ENCODE measurements at regions not wholly inside any gene's neighbourhood (a gene's known extent, or its start where the extent isn't known, plus 50 kb on each side); places are given as distances from the start of the nearest gene placed in this dataset.
"Not testable (repeated sequence)": the region's sequence is repeated elsewhere in the genome, so short reads cannot be mapped to it uniquely, and the experiment has no call there.

DNA sequence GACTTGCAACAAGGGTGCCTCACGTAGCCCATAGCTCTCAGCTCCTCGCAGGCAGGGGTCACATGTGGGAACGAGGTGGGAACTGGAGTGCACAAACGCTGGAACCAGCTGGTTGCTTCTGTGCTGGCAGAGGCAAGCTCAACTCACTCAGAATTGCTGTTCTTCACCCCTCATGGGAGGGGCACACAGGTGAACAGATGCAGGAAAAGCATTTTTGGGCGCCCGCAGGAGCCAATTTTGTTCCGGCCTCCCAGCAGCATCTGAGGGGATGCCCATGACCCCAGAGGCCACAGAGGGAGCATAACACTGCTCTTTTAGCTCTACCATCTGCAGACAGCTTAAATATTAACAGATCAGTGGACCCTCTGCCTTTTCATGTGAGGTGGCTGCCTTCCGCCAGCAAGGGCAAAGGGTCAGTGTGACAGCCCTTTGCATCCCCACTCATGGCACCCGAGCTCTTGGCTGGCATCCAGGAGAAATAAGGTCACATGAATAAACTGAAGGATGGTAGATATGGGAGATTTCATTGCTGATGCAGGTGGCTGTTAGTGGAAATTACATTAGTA is 196.2 kb downstream of the SLCO4C1 start:
- no peak overlapping the region for H3K4me3 Mint-ChIP-seq
- intact Hi-C loops (cut with micrococcal nuclease), result no loop called here
- H3K9me3 Mint-ChIP-seq, result peaks cover 4% of the 10 kb centered on the region
- no peak for DNase-seq
- H3K4me1 Mint-ChIP-seq (ENCODE audit: low read depth), result no peaks in the 10 kb centered on the region
- no peak overlapping the region for H3K27ac Mint-ChIP-seq
- H3K36me3 Mint-ChIP-seq, result no peaks in the 10 kb centered on the region
- CTCF ChIA-PET, result no interaction called here
- POLR2A ChIA-PET, result no interaction called here
- no peaks in the 10 kb centered on the region for H3K27me3 Mint-ChIP-seq

DNA sequence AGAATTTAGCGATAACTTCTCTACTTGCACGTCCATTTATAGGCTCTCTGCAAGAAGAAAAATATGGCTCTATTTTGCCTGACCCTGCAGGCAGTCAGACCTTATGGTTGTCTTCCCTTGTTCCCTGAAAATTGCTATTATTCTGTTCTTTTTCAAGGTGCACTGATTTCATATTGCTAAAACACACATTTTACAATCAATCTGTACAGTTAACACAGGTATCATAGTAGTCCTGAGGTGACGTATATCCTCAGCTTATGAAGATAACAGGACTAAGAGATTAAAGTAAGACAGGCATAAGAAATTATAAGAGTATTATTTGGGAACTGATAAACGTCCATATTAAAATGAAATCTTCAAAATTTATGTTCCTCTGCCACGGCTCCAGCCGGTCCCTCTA is 197.0 kb downstream of the SLCO4C1 start:
- H3K9me3 Mint-ChIP-seq; DNase-seq; H3K27ac Mint-ChIP-seq; H3K4me1 Mint-ChIP-seq (ENCODE audit: low read depth); POLR2A ChIA-PET; intact Hi-C loops (cut with micrococcal nuclease); H3K27me3 Mint-ChIP-seq; H3K36me3 Mint-ChIP-seq; CTCF ChIA-PET; H3K4me3 Mint-ChIP-seq: not testable (repeated sequence)

DNA sequence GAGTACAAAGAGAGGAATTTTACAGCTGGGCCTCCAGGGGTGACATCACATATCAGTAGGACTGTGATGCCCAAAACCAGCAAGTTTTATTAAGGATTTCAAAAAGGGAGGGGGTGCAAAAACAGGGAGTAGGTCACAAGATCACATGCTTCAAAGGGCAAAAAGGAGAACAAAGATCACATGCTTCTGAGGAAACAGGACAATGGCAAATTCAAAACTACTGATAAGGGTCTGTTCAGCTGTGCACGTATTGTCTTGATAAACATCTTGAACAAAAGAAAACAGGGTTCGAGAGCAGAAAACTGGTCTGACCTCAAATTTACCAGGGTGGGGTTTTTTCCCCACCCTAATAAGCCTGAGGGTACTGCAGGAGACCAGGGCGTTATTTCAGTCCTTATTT is 197.5 kb downstream of the SLCO4C1 start:
- H3K27me3 Mint-ChIP-seq; H3K27ac Mint-ChIP-seq; H3K4me1 Mint-ChIP-seq (ENCODE audit: low read depth); H3K4me3 Mint-ChIP-seq; intact Hi-C loops (cut with micrococcal nuclease); POLR2A ChIA-PET; H3K9me3 Mint-ChIP-seq; H3K36me3 Mint-ChIP-seq; DNase-seq; CTCF ChIA-PET: not testable (repeated sequence)

DNA sequence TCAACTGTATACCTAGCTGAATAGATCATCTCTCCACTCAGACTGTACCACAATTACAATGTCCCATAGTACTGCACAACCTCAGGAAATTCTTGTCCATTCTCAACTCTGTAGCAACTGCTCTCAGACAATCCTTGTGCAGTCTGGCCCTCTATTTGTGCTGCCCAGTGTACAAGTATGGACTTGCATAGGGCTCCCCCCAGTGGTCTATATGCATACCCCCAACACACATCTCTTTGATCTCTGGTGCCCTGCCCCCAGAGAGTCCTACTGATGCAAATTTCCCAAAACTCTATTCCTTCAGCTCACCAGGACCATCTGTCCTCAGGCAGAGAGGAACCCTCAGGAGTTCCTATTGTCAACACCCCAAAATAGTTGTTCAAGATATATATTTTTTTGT is 205.3 kb downstream of the SLCO4C1 start:
- peaks cover 1% of the 10 kb centered on the region for H3K9me3 Mint-ChIP-seq
- no peak for DNase-seq
- H3K36me3 Mint-ChIP-seq, result no peaks in the 10 kb centered on the region
- no peaks in the 10 kb centered on the region for H3K4me1 Mint-ChIP-seq (ENCODE audit: low read depth)
- CTCF ChIA-PET, result interaction anchor here (0.7 kb wide), 1 partner anchor 30 kb away, joined by 3 read pairs; no protein-coding TSS in a partner anchor
- no peak overlapping the region for H3K27ac Mint-ChIP-seq
- H3K4me3 Mint-ChIP-seq, result no peak overlapping the region
- POLR2A ChIA-PET, result no interaction called here
- intact Hi-C loops (cut with micrococcal nuclease), result no loop called here
- H3K27me3 Mint-ChIP-seq, result no peaks in the 10 kb centered on the region

DNA sequence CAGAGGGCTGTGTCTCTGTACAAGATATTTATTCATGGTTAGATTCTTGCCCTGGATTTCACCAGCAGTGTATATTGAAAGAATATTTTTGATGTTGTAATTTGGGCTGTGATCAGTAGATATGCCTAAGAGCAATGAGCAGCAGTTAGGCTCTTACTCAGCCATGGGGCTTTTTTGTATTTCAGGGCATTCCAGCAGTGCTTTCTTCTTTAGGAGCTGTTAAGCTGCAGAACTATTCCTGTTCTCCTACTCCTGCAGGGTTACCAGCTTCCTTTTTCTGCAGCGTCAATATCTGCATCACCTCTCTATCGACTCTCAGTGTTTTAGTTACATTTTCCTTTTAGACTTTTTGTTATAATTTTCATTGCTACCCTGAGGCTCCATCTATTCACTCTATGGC is 206.2 kb downstream of the SLCO4C1 start:
- Mint-ChIP-seq H3K9me3 (peaks cover 1% of the 10 kb centered on the region), H3K4me1 (ENCODE audit: low read depth) (no peaks in the 10 kb centered on the region), H3K27ac (no peak overlapping the region), H3K27me3 (no peaks in the 10 kb centered on the region), H3K36me3 (no peaks in the 10 kb centered on the region), H3K4me3 (no peak overlapping the region)
- intact Hi-C loops (cut with micrococcal nuclease), result no loop called here
- ChIA-PET POLR2A (no interaction called here), CTCF (no interaction called here)
- DNase-seq, result no peak

DNA sequence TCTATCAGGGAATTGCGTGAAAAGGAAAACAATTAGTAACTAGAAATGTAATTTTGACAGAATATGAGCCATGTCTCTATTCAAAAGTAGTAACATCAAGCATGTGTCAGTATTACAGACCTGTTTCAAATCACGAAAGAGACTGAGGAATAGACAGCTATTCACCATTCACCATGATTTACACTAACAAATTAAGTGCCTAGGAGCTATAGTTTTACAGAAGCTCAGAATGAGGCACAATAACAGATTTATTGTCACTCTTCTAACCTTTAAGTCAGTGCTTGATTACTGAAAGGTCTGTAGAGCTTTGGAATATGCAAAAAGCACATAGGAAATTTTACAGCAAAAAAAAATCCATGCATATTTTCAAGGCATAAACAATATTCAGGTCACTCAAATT is 208.2 kb downstream of the SLCO4C1 start:
- POLR2A ChIA-PET, result no interaction called here
- intact Hi-C loops (cut with micrococcal nuclease), result no loop called here

DNA sequence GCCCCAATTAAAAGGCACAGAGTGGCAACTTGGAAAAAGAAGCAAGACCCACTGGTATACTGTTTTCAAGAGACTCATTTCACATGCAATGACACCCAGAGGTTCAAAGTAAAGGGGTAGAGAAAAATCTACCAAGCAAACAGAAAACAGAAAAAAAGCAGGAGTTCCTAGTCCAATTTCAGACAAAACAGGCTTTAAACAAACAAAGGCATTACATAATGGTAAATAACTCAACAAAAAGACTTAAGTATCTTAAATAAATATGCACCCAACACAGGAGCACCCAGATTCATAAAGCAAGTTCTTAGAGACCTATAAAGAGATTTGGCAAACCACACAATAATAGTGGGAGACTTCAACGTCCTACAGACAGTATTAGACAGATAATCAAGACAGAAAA is 215.8 kb downstream of the SLCO4C1 start:
- Mint-ChIP-seq H3K4me3 (no peak overlapping the region), H3K4me1 (ENCODE audit: low read depth) (no peaks in the 10 kb centered on the region), H3K27ac (no peak overlapping the region)

More for the DNA sequence above, 208.2 kb downstream of the SLCO4C1 start:
- no peak overlapping the region for H3K4me3 Mint-ChIP-seq
- peaks cover 1% of the 10 kb centered on the region for H3K9me3 Mint-ChIP-seq
- DNase-seq, result no peak
- no peaks in the 10 kb centered on the region for H3K36me3 Mint-ChIP-seq
- no peak overlapping the region for H3K27ac Mint-ChIP-seq
- H3K4me1 Mint-ChIP-seq (ENCODE audit: low read depth), result no peaks in the 10 kb centered on the region
- CTCF ChIA-PET, result no interaction called here
- no peaks in the 10 kb centered on the region for H3K27me3 Mint-ChIP-seq

DNA sequence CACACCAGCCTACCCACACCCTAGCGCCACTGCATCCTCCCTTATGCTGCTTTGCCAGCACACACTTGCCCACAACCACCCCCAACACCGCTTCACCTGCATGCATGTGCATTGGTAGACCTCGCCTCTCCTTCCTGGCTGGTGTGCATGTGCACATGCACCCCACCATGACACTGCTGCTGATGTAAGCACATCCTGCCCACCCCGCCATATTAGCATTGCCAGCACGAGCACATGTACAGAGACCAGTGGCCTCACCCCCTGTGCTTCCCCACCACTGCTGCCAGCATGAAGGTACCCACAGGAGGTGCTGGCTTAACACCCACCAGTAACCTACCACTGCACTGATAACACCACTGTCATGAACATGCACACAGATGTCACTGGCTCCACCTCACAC is 218.2 kb downstream of the SLCO4C1 start:
- H3K27me3 Mint-ChIP-seq, result no peaks in the 10 kb centered on the region
- no peak for DNase-seq
- H3K9me3 Mint-ChIP-seq, result peaks cover 14% of the 10 kb centered on the region
- POLR2A ChIA-PET, result no interaction called here
- no peaks in the 10 kb centered on the region for H3K36me3 Mint-ChIP-seq
- CTCF ChIA-PET, result no interaction called here
- H3K4me1 Mint-ChIP-seq (ENCODE audit: low read depth), result no peaks in the 10 kb centered on the region
- no peak overlapping the region for H3K4me3 Mint-ChIP-seq
- no peak overlapping the region for H3K27ac Mint-ChIP-seq
- intact Hi-C loops (cut with micrococcal nuclease), result no loop called here

More for the DNA sequence above, 215.8 kb downstream of the SLCO4C1 start:
- peaks cover 14% of the 10 kb centered on the region for H3K9me3 Mint-ChIP-seq
- ChIA-PET CTCF (no interaction called here), POLR2A (no interaction called here)
- no peak for DNase-seq
- intact Hi-C loops (cut with micrococcal nuclease), result no loop called here
- H3K27me3 Mint-ChIP-seq, result no peaks in the 10 kb centered on the region
- H3K36me3 Mint-ChIP-seq, result no peaks in the 10 kb centered on the region

DNA sequence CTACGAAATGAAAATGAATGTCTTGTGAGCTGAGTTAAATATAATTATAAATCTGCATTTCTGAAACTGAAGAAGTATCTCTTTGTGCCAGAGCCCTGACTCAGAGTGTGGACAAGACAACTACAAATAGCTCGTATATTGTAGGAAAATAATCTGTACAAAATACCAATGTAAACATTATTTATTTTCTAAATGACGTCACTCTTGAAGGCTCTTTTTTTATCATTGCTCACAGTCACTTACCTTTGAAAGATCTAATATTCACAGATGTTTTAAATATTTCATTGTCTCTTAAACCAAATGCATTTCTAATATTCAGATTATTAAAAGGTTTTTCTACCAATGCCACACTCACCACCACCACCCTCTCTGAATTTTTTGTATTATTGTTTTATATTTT is 226.1 kb downstream of the SLCO4C1 start:
- intact Hi-C loops (cut with micrococcal nuclease), result no loop called here
- Mint-ChIP-seq H3K27me3 (no peaks in the 10 kb centered on the region), H3K27ac (no peak overlapping the region), H3K9me3 (no peaks in the 10 kb centered on the region), H3K36me3 (no peaks in the 10 kb centered on the region), H3K4me3 (no peak overlapping the region), H3K4me1 (ENCODE audit: low read depth) (no peaks in the 10 kb centered on the region)
- DNase-seq, result no peak
- ChIA-PET CTCF (no interaction called here), POLR2A (no interaction called here)

DNA sequence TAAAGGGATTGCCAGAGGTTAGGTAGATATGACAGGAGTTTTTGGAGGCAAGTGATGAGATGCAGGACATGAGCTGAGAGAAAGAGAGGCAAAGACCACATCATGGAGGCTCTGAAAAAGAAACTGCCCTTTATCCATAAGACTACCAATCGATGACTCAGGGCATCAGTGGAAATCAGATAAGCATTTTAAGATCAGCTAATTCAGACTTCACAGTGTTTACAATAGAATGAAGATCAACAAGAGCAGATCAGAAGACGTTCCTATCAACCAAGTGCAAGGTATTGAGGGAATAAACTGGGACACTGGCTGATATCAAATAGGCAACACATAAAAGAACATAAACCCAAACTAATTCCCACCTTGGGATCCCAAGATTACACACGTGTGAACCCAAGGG is 227.2 kb downstream of the SLCO4C1 start:
- POLR2A ChIA-PET, result no interaction called here
- intact Hi-C loops (cut with micrococcal nuclease), result no loop called here
- no peaks in the 10 kb centered on the region for H3K9me3 Mint-ChIP-seq
- H3K4me1 Mint-ChIP-seq (ENCODE audit: low read depth), result no peaks in the 10 kb centered on the region
- DNase-seq, result no peak
- H3K27me3 Mint-ChIP-seq, result no peaks in the 10 kb centered on the region
- H3K4me3 Mint-ChIP-seq, result no peak overlapping the region
- no peaks in the 10 kb centered on the region for H3K36me3 Mint-ChIP-seq
- CTCF ChIA-PET, result no interaction called here
- no peak overlapping the region for H3K27ac Mint-ChIP-seq

DNA sequence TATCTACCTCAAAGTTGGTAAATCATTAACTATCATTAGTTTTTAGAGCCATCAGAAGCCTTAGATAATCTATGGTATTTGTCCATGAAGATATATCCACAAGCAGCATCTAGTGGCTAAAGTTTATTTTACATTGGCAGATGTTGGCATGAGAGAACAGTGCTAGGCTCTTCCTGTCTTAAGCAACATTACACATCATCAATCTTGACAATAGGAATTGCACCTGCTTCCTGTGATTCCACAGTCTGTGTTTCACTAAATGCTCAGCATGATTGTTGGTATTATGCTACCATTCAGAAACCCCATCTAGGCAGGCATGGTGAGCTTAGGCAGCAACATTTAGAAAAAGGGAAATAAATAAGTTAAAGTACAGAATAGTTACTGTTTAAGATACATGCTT is 246.6 kb downstream of the SLCO4C1 start:
- Mint-ChIP-seq H3K27ac (no peak overlapping the region), H3K4me1 (ENCODE audit: low read depth) (no peaks in the 10 kb centered on the region), H3K27me3 (no peaks in the 10 kb centered on the region), H3K4me3 (no peak overlapping the region), H3K9me3 (no peaks in the 10 kb centered on the region), H3K36me3 (no peaks in the 10 kb centered on the region)
- no peak for DNase-seq
- ChIA-PET POLR2A (no interaction called here), CTCF (no interaction called here)
- intact Hi-C loops (cut with micrococcal nuclease), result no loop called here

DNA sequence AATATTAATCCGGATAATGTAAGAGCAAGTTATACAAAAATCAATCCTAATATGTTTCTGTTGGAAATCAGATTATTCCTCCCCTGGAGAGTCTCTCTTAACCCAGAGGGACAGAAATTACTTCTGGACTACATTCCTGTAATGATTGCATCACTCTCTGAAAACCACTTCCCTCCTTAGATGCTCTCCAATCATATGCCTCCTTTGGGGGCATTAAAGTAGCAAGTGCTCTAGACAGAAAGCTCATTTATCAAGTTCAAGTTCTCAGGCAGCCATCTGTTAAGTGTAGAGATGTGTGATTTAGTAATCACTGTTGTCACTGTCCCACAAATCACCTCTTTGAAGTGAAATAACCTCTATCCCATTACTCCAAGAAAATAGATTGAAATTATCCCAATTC is 247.1 kb downstream of the SLCO4C1 start:
- ChIA-PET CTCF (no interaction called here), POLR2A (no interaction called here)
- DNase-seq, result no peak
- Mint-ChIP-seq H3K4me3 (no peak overlapping the region), H3K27ac (no peak overlapping the region), H3K9me3 (no peaks in the 10 kb centered on the region), H3K36me3 (no peaks in the 10 kb centered on the region), H3K27me3 (no peaks in the 10 kb centered on the region), H3K4me1 (ENCODE audit: low read depth) (no peaks in the 10 kb centered on the region)
- intact Hi-C loops (cut with micrococcal nuclease), result no loop called here

DNA sequence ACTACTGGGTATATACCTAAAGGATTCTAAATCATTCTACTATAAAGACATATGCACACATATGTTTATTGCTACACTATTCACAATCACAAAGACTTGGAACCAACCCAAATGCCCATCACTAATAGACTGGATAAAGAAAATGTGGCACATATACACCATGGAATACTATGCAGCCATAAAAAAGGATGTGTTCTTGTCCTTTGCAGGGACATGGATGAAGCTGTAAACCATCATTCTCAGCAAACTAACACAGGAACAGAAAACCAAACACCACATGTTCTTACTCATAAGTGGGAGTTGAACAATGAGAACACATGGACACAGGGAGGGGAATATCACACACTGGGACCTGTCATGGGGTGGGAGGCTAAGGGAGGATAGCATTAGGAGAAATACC is 249.0 kb downstream of the SLCO4C1 start:
- CTCF ChIA-PET; H3K36me3 Mint-ChIP-seq; H3K27me3 Mint-ChIP-seq; H3K4me1 Mint-ChIP-seq (ENCODE audit: low read depth); H3K27ac Mint-ChIP-seq; DNase-seq; intact Hi-C loops (cut with micrococcal nuclease); POLR2A ChIA-PET; H3K9me3 Mint-ChIP-seq; H3K4me3 Mint-ChIP-seq: not testable (repeated sequence)

DNA sequence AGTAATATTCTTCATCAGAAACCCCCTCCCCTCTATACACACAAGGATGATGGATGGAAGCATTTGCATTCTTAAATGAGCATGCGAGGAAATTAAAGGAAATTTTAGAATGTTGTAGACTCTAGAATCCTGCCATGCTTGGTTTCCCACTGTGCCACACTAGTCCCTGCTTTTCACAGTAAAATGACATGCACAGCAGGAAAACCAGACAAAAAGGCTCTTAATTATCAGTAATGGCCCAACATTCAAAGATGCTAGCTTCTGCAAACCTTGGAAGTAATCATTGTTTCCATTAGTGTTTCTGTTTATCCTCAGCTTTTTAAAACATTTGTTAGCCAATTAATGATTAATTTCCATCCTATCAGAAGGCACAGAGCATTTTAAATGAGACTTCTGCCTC is 255.8 kb downstream of the SLCO4C1 start:
- H3K4me1 Mint-ChIP-seq (ENCODE audit: low read depth), result no peaks in the 10 kb centered on the region
- intact Hi-C loops (cut with micrococcal nuclease), result no loop called here
- no peaks in the 10 kb centered on the region for H3K9me3 Mint-ChIP-seq
- H3K27ac Mint-ChIP-seq, result no peak overlapping the region
- no peaks in the 10 kb centered on the region for H3K36me3 Mint-ChIP-seq
- no peak overlapping the region for H3K4me3 Mint-ChIP-seq
- H3K27me3 Mint-ChIP-seq, result no peaks in the 10 kb centered on the region
- no peak for DNase-seq
- CTCF ChIA-PET, result no interaction called here
- POLR2A ChIA-PET, result no interaction called here

Measured in activated CD4-positive, alpha-beta memory T cell treated with anti-CD3 and anti-CD28 coated beads for 36 hours (primary cell).